NCI-H2081 (cell line): ENCODE measurements at regions not wholly inside any gene's neighbourhood (a gene's known extent, or its start where the extent isn't known, plus 50 kb on each side); places are given as distances from the start of the nearest gene placed in this dataset.

ENCODE experiments used
- DNase-seq, 2 experiments: peaks; one replicate each; lab custom pipeline; 2025; lab: John Stamatoyannopoulos, UW

- peak; percentile 77 to 87 for DNase-seq
These were observed 136.5 kb upstream of the ABCA1 start for GRCh38 chr9:105064248-105065097.

GRCh38 chr9:105065098-105066088, 137.4 kb upstream of the ABCA1 start:
- peak in 1 of 2 experiments; percentile 64 for DNase-seq

- DNase-seq: no peak
These were observed 138.4 kb upstream of the ABCA1 start for GRCh38 chr9:105066275-105066865.

- DNase-seq: no peak
These were observed 140.1 kb upstream of the ABCA1 start for GRCh38 chr9:105067895-105068580.

GRCh38 chr9:105069285-105069684, 141.3 kb upstream of the ABCA1 start:
- DNase-seq: no peak

- DNase-seq: no peak
These were observed 141.7 kb upstream of the ABCA1 start for GRCh38 chr9:105069696-105070095.

- DNase-seq: no peak
These were observed 142.2 kb upstream of the ABCA1 start for GRCh38 chr9:105070176-105070575.

GRCh38 chr9:105072476-105072875, 144.5 kb upstream of the ABCA1 start:
- DNase-seq: no peak

GRCh38 chr9:105073147-105073546, 145.2 kb upstream of the ABCA1 start:
- DNase-seq: no peak

GRCh38 chr9:105074491-105074890, 146.5 kb upstream of the ABCA1 start:
- no peak for DNase-seq

- no peak for DNase-seq
These were observed 148.8 kb upstream of the ABCA1 start for GRCh38 chr9:105076729-105077128.

- DNase-seq: no peak
These were observed 151.5 kb upstream of the ABCA1 start for GRCh38 chr9:105079457-105079856.

GRCh38 chr9:105082843-105083242, 154.9 kb upstream of the ABCA1 start:
- DNase-seq: no peak

- no peak for DNase-seq
These were observed 155.3 kb upstream of the ABCA1 start for GRCh38 chr9:105083256-105083655.

- no peak for DNase-seq
These were observed 156.2 kb upstream of the SLC44A1 start for GRCh38 chr9:105087910-105088898.

- DNase-seq: no peak
These were observed 154.6 kb upstream of the SLC44A1 start for GRCh38 chr9:105089874-105090273.

GRCh38 chr9:105091004-105091640, 153.3 kb upstream of the SLC44A1 start:
- DNase-seq: no peak

GRCh38 chr9:105093685-105094084, 150.8 kb upstream of the SLC44A1 start:
- no peak for DNase-seq

- DNase-seq: no peak
These were observed 146.1 kb upstream of the SLC44A1 start for GRCh38 chr9:105098370-105098769.

- no peak for DNase-seq
These were observed 140.7 kb upstream of the SLC44A1 start for GRCh38 chr9:105103776-105104175.
